SK-N-MC (cell line): ENCODE measurements at regions not wholly inside any gene's neighbourhood (a gene's known extent, or its start where the extent isn't known, plus 50 kb on each side); places are given as distances from the start of the nearest gene placed in this dataset.

ENCODE experiments used
- EZH2 ChIP-seq: fragments of 200-600 bp; sonication (generic); IDR thresholded peaks from one replicate; pipeline ENCODE4 v1.6.1; 2017; ENCODE audit warnings: antibody characterized with exemption
- FOXP2 ChIP-seq: optimal IDR thresholded peaks from 2 replicates; pipeline ENCODE3; 2011; ENCODE audit warnings: mild to moderate bottlenecking, moderate library complexity; ENCODE audit not compliant: insufficient read depth; ENCODE audit errors: extremely low read length, control extremely low read depth
- POLR2AphosphoS5 ChIP-seq: IDR thresholded peaks from 2 replicates; pipeline ENCODE4 v1.6.1; 2012; ENCODE audit warnings: mild to moderate bottlenecking, low read depth, low read length, borderline replicate concordance

- TF ChIP-seq POLR2AphosphoS5 (no peak), EZH2 (no peak), FOXP2 (no peak)
Measured at GRCh38 chr10:6759961-6760360, 179.9 kb upstream of the PRKCQ start.
